ENCODE measurements at regions not wholly inside any gene's neighbourhood (a gene's known extent, or its start where the extent isn't known, plus 50 kb on each side); places are given as distances from the start of the nearest gene placed in this dataset.

GRCh38 chr4:175951794-175952193 is 113.8 kb upstream of the WDR17 start:
- Histone ChIP-seq H4K20me1 (ENCODE audit: insufficient read depth) (no peaks in the 10 kb centered on the region), H3K9me3 (ENCODE audit: control insufficient read depth in 1 of 2, insufficient read depth in 1 of 2, low read depth in 1 of 2, low read length in 2 of 2) (no peaks in the 10 kb centered on the region), H3K79me2 (ENCODE audit: insufficient read depth, low read length) (no peaks in the 10 kb centered on the region), H3K9ac (ENCODE audit: low read length) (no peak overlapping the region), H3K9me2 (ENCODE audit: insufficient read depth) (no peaks in the 10 kb centered on the region), H3K4me3 (replicated peaks in 1 of 2; ENCODE audit: low read depth in 1 of 2, low read length in 2 of 2) (no peak overlapping the region), H3K27ac (ENCODE audit: low read depth, low read length) (no peak overlapping the region), H3K4me1 (ENCODE audit: control insufficient read depth in 1 of 2, insufficient read depth in 2 of 2, low read length in 2 of 2) (no peaks in the 10 kb centered on the region), H3K27me3 (ENCODE audit: insufficient read depth, low read length) (no peaks in the 10 kb centered on the region), H3K4me2 (ENCODE audit: low read length) (no peak overlapping the region), H3K36me3 (ENCODE audit: control insufficient read depth in 1 of 2, insufficient read depth in 2 of 2, low read length in 2 of 2) (no peaks in the 10 kb centered on the region), H2AFZ (ENCODE audit: low read depth, low read length, poor library complexity, severe bottlenecking) (no peak overlapping the region)
- intact Hi-C loops (cut with micrococcal nuclease) = no loop called here
- CTCF ChIA-PET = no interaction called here
- no TSS peak for BruUV-seq (replicated peaks)
- POLR2A ChIA-PET = no interaction called here
- ATAC-seq (no peak), DNase-seq (ENCODE audit: low read depth, low spot score) (no peak)
- TF ChIP-seq RAD21 (IDR thresholded peaks at IDR 0.05; ENCODE audit: low read depth) (no peak), ZFX (IDR thresholded peaks at IDR 0.05) (no peak), SP1 (IDR thresholded peaks at IDR 0.05; ENCODE audit: low read depth) (no peak), EGR1 (IDR thresholded peaks at IDR 0.05; ENCODE audit: low read depth) (no peak), SRF (IDR thresholded peaks at IDR 0.05; ENCODE audit: low read depth) (no peak), REST (IDR thresholded peaks at IDR 0.05; ENCODE audit: low read depth) (no peak), EZH2 (IDR thresholded peaks at IDR 0.05) (no peak), YY1 (IDR thresholded peaks at IDR 0.05; ENCODE audit: extremely low read depth, insufficient replicate concordance, low read depth, low read length) (no peak), POLR2A (IDR thresholded peaks at IDR 0.05; ENCODE audit: borderline replicate concordance, extremely low read depth, insufficient read depth, insufficient read length) (no peak), ATF3 (IDR thresholded peaks at IDR 0.05) (no peak), ELF1 (IDR thresholded peaks at IDR 0.05; ENCODE audit: borderline replicate concordance, low read depth) (no peak), POLR2AphosphoS5 (IDR thresholded peaks at IDR 0.05; ENCODE audit: low read depth, low read length) (no peak), FOSL1 (IDR thresholded peaks at IDR 0.05; ENCODE audit: low read depth) (no peak), TCF7L2 (IDR thresholded peaks at IDR 0.05; ENCODE audit: borderline replicate concordance, extremely low read depth, insufficient read depth, insufficient read length) (no peak), EZH2phosphoT487 (IDR thresholded peaks at IDR 0.05; ENCODE audit: borderline replicate concordance) (no peak), JUND (IDR thresholded peaks at IDR 0.05) (no peak), CEBPB (IDR thresholded peaks at IDR 0.05; ENCODE audit: low read depth) (no peak), SIN3A (IDR thresholded peaks at IDR 0.05; ENCODE audit: low read depth) (no peak), CBX3 (IDR thresholded peaks at IDR 0.05; ENCODE audit: low read depth) (no peak)
- RAD21 ChIA-PET (ENCODE audit: low non-redundant PET in 1 of 2, low total read pairs in 2 of 2, uncharacterized antibody in 2 of 2, unreplicated experiment in 2 of 2) = no interaction called here
